ENCODE measurements at regions not wholly inside any gene's neighbourhood (a gene's known extent, or its start where the extent isn't known, plus 50 kb on each side); places are given as distances from the start of the nearest gene placed in this dataset.

DNA sequence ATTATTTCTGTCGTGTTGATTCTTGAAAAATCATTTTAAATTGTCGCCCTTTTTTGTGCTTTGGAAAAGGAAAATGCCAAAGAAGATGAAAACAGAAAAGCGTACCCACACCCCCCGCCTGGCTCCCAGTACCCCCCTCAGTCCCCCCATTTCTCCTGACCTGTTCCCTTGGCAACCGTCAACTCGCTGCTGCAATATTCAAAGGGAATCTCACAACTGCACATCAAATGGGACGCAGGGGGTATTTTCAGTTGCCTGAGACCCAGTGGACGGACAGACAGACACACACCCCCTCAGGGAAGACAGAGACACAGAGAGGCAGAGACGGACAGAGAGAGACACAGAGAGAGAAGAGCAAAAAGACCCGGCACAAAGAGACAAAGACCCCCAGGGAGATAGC, 83.5 kb upstream of the PRR20G start:
- Histone ChIP-seq H3K79me2 (replicated peaks; ENCODE audit: insufficient read depth, low read length) (no peaks in the 10 kb centered on the region), H3K27me3 (ENCODE audit: insufficient read depth, low read depth, low read length) (no peaks in the 10 kb centered on the region), H3K27ac (ENCODE audit: low read length) (peak overlapping the region; percentile 89), H3K36me3 (ENCODE audit: insufficient read depth, low read length) (no peaks in the 10 kb centered on the region), H3K4me3 (ENCODE audit: low read length) (peak overlapping the region; percentile 53), H3K9ac (ENCODE audit: low read length) (peak overlapping the region; percentile 71), H4K20me1 (ENCODE audit: insufficient read depth) (no peaks in the 10 kb centered on the region), H3K9me3 (ENCODE audit: low read length) (no peaks in the 10 kb centered on the region), H3K4me2 (ENCODE audit: low read length) (peak overlapping the region; percentile 88), H2AFZ (ENCODE audit: low read depth, low read length) (peak overlapping the region; percentile 47), H3K9me2 (ENCODE audit: insufficient read depth, low read length) (no peaks in the 10 kb centered on the region), H3F3A (ENCODE audit: insufficient read depth, low read length, poor library complexity, severe bottlenecking) (no peaks in the 10 kb centered on the region)
- TF ChIP-seq, protein P1, sequence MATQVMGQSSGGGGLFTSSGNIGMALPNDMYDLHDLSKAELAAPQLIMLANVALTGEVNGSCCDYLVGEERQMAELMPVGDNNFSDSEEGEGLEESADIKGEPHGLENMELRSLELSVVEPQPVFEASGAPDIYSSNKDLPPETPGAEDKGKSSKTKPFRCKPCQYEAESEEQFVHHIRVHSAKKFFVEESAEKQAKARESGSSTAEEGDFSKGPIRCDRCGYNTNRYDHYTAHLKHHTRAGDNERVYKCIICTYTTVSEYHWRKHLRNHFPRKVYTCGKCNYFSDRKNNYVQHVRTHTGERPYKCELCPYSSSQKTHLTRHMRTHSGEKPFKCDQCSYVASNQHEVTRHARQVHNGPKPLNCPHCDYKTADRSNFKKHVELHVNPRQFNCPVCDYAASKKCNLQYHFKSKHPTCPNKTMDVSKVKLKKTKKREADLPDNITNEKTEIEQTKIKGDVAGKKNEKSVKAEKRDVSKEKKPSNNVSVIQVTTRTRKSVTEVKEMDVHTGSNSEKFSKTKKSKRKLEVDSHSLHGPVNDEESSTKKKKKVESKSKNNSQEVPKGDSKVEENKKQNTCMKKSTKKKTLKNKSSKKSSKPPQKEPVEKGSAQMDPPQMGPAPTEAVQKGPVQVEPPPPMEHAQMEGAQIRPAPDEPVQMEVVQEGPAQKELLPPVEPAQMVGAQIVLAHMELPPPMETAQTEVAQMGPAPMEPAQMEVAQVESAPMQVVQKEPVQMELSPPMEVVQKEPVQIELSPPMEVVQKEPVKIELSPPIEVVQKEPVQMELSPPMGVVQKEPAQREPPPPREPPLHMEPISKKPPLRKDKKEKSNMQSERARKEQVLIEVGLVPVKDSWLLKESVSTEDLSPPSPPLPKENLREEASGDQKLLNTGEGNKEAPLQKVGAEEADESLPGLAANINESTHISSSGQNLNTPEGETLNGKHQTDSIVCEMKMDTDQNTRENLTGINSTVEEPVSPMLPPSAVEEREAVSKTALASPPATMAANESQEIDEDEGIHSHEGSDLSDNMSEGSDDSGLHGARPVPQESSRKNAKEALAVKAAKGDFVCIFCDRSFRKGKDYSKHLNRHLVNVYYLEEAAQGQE (IDR thresholded peaks at IDR 0.05; ENCODE audit: borderline replicate concordance), result peak; percentile 83
- peak; percentile 74 for TF ChIP-seq EP300 (conservative IDR thresholded peaks at IDR 0.05; ENCODE audit: poor library complexity, severe bottlenecking)
- TF ChIP-seq POLR2AphosphoS5 (IDR thresholded peaks at IDR 0.05), result no peak
- TF ChIP-seq RAD21 (conservative IDR thresholded peaks at IDR 0.05), result peak; percentile 52
- peak; percentile 57 for TF ChIP-seq SMC3 (conservative IDR thresholded peaks at IDR 0.05; ENCODE audit: poor library complexity)
- TF ChIP-seq, protein P2, sequence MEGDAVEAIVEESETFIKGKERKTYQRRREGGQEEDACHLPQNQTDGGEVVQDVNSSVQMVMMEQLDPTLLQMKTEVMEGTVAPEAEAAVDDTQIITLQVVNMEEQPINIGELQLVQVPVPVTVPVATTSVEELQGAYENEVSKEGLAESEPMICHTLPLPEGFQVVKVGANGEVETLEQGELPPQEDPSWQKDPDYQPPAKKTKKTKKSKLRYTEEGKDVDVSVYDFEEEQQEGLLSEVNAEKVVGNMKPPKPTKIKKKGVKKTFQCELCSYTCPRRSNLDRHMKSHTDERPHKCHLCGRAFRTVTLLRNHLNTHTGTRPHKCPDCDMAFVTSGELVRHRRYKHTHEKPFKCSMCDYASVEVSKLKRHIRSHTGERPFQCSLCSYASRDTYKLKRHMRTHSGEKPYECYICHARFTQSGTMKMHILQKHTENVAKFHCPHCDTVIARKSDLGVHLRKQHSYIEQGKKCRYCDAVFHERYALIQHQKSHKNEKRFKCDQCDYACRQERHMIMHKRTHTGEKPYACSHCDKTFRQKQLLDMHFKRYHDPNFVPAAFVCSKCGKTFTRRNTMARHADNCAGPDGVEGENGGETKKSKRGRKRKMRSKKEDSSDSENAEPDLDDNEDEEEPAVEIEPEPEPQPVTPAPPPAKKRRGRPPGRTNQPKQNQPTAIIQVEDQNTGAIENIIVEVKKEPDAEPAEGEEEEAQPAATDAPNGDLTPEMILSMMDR (IDR thresholded peaks at IDR 0.05; ENCODE audit: poor library complexity, severe bottlenecking), result no peak
- TF ChIP-seq MXI1 (conservative IDR thresholded peaks at IDR 0.05; ENCODE audit: poor library complexity, severe bottlenecking), result no peak
- TF ChIP-seq EZH2 (IDR thresholded peaks at IDR 0.05; ENCODE audit: borderline replicate concordance, insufficient read depth, low read length, poor library complexity, severe bottlenecking), result no peak

DNA sequence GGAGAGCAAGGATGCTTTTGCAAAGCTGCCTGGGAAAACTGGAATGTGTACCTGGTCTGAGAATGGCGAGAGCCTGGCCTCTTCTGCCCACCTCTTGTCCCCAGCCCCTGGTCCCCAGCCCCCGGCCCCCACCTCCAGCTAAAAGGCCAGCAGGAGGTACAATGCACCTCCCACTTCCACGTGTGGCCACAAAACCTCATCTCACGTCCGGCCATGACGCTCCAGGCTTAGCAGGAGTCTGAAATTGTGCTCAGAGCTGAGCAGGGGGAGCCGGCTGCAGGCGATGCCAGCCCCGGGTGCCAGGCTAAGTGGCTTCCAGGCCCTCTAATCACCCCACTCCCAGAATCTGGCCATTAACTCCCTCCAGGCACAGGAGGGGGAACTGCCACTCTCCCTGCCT, 83.1 kb upstream of the PRR20G start:
- Histone ChIP-seq H3K36me3 (ENCODE audit: insufficient read depth, low read length) (no peaks in the 10 kb centered on the region), H3K27ac (ENCODE audit: low read length) (peak overlapping the region; percentile 89), H3K9me3 (ENCODE audit: low read length) (no peaks in the 10 kb centered on the region), H3F3A (ENCODE audit: insufficient read depth, low read length, poor library complexity, severe bottlenecking) (no peaks in the 10 kb centered on the region), H3K27me3 (ENCODE audit: insufficient read depth, low read depth, low read length) (no peaks in the 10 kb centered on the region), H4K20me1 (ENCODE audit: insufficient read depth) (no peaks in the 10 kb centered on the region), H3K4me2 (ENCODE audit: low read length) (no peak overlapping the region), H3K9ac (ENCODE audit: low read length) (peak overlapping the region; percentile 71), H3K4me3 (ENCODE audit: low read length) (peak overlapping the region; percentile 53), H3K9me2 (ENCODE audit: insufficient read depth, low read length) (no peaks in the 10 kb centered on the region), H3K79me2 (replicated peaks; ENCODE audit: insufficient read depth, low read length) (no peaks in the 10 kb centered on the region), H2AFZ (ENCODE audit: low read depth, low read length) (peak overlapping the region; percentile 47)
- no peak for TF ChIP-seq RAD21 (conservative IDR thresholded peaks at IDR 0.05)

DNA sequence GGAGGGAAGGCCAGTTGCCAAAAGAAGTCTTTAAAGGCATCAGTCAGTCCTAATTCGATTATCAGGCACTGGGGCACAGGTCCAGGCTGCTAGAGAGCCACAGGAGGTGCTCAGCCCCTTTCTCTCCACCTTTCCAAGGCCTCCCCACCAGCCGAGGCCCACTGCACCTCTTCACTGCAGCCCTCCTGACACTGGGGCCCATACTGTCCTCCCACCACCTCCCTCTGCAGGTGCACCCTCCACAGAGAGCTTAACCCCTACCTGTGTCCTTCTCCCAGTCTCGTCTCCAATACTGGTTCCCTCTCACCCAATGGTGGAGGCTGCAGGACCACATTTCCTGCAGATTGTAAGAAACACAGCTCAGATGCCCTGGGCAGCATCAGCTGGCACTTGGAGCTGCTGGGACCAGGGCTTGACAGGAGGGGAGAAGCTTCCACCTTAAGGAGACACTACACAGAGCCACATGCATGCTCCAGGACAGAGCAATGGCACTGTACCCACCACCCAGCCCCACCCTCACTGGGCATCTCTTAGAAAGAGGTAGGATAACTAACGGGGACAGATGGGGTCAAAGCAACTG, 81.6 kb upstream of the PRR20G start:
- Histone ChIP-seq H3K9me2 (ENCODE audit: insufficient read depth, low read length) (no peaks in the 10 kb centered on the region), H3K9ac (ENCODE audit: low read length) (no peak overlapping the region), H3K79me2 (replicated peaks; ENCODE audit: insufficient read depth, low read length) (no peaks in the 10 kb centered on the region), H4K20me1 (ENCODE audit: insufficient read depth) (no peaks in the 10 kb centered on the region), H3K4me3 (ENCODE audit: low read length) (no peak overlapping the region), H3K4me2 (ENCODE audit: low read length) (no peak overlapping the region), H3K27ac (ENCODE audit: low read length) (no peak overlapping the region), H3K9me3 (ENCODE audit: low read length) (peaks cover 3% of the 10 kb centered on the region), H3K27me3 (ENCODE audit: insufficient read depth, low read depth, low read length) (no peaks in the 10 kb centered on the region), H3K36me3 (ENCODE audit: insufficient read depth, low read length) (no peaks in the 10 kb centered on the region), H3F3A (ENCODE audit: insufficient read depth, low read length, poor library complexity, severe bottlenecking) (no peaks in the 10 kb centered on the region), H2AFZ (ENCODE audit: low read depth, low read length) (no peak overlapping the region)
- TF ChIP-seq SMC3 (conservative IDR thresholded peaks at IDR 0.05; ENCODE audit: poor library complexity), result no peak

All from neural cell (in vitro differentiated cells).